ENCODE measurements at regions not wholly inside any gene's neighbourhood (a gene's known extent, or its start where the extent isn't known, plus 50 kb on each side); places are given as distances from the start of the nearest gene placed in this dataset.

GRCh38 chr1:68907491-68907890 is 410.6 kb upstream of the DEPDC1 start:
- TF ChIP-seq CTCF (IDR thresholded peaks at IDR 0.05) (no peak), POLR2A (IDR thresholded peaks at IDR 0.05) (no peak)
